ENCODE measurements at regions not wholly inside any gene's neighbourhood (a gene's known extent, or its start where the extent isn't known, plus 50 kb on each side); places are given as distances from the start of the nearest gene placed in this dataset.

- ATAC-seq, result no peak
- TF ChIP-seq TCF7L2 (IDR thresholded peaks at IDR 0.05; ENCODE audit: low read depth, low read length) (no peak), POLR2AphosphoS5 (IDR thresholded peaks at IDR 0.05; ENCODE audit: low read depth, low read length) (no peak), SIN3A (IDR thresholded peaks at IDR 0.05; ENCODE audit: borderline replicate concordance, insufficient read depth, low read depth, low read length) (no peak), REST (IDR thresholded peaks at IDR 0.05; ENCODE audit: insufficient read depth in 1 of 2, low read depth in 2 of 2, low read length in 1 of 2) (no peak), CTCF (IDR thresholded peaks at IDR 0.05) (no peak)
- no TSS peak for BruUV-seq (replicated peaks)
- intact Hi-C loops (cut with micrococcal nuclease; ENCODE audit: unreplicated experiment) (no loop called here), in situ Hi-C loops (cut with HindIII; ENCODE audit: low pct_unique_long_range_greater_than_20kb, low sequenced_read_pairs) (no loop called here)
- POLR2A ChIA-PET, result no interaction called here
- no peak for DNase-seq (ENCODE audit: low read depth, low spot score)
- Histone ChIP-seq H3K4me3 (ENCODE audit: low read depth in 2 of 2, low read length in 2 of 2) (no peak overlapping the region), H3K4me1 (ENCODE audit: control insufficient read depth, insufficient read depth, low read length) (no peaks in the 10 kb centered on the region), H3K27me3 (ENCODE audit: control insufficient read depth, insufficient read depth, low read length) (no peaks in the 10 kb centered on the region), H3K27ac (ENCODE audit: low read length) (no peak overlapping the region), H3K9me3 (ENCODE audit: control insufficient read depth, insufficient read depth, low read depth, low read length) (no peaks in the 10 kb centered on the region), H3K36me3 (ENCODE audit: control insufficient read depth, insufficient read depth, low read length) (no peaks in the 10 kb centered on the region)
- CTCF ChIA-PET, result no interaction called here
Measured at GRCh38 chr16:79365702-79366101, 234.8 kb downstream of the MAF start.

- no peak overlapping the region for H3K27ac ChIP-seq (ENCODE audit: low read length)
- no peaks in the 10 kb centered on the region for H3K9me3 ChIP-seq (ENCODE audit: control insufficient read depth, insufficient read depth, low read depth, low read length)
- H3K4me3 ChIP-seq (ENCODE audit: low read depth in 2 of 2, low read length in 2 of 2), result no peak overlapping the region
- ATAC-seq (no peak), DNase-seq (ENCODE audit: low read depth, low spot score) (no peak)
- intact Hi-C loops (cut with micrococcal nuclease; ENCODE audit: unreplicated experiment) (no loop called here), in situ Hi-C loops (cut with HindIII; ENCODE audit: low pct_unique_long_range_greater_than_20kb, low sequenced_read_pairs) (no loop called here)
- POLR2A ChIA-PET, result no interaction called here
- no peaks in the 10 kb centered on the region for H3K4me1 ChIP-seq (ENCODE audit: control insufficient read depth, insufficient read depth, low read length)
- TF ChIP-seq POLR2AphosphoS5 (IDR thresholded peaks at IDR 0.05; ENCODE audit: low read depth, low read length) (no peak), TCF7L2 (IDR thresholded peaks at IDR 0.05; ENCODE audit: low read depth, low read length) (no peak), REST (IDR thresholded peaks at IDR 0.05; ENCODE audit: insufficient read depth in 1 of 2, low read depth in 2 of 2, low read length in 1 of 2) (no peak), CTCF (IDR thresholded peaks at IDR 0.05) (no peak), SIN3A (IDR thresholded peaks at IDR 0.05; ENCODE audit: borderline replicate concordance, insufficient read depth, low read depth, low read length) (no peak)
- no peaks in the 10 kb centered on the region for H3K27me3 ChIP-seq (ENCODE audit: control insufficient read depth, insufficient read depth, low read length)
- H3K36me3 ChIP-seq (ENCODE audit: control insufficient read depth, insufficient read depth, low read length), result no peaks in the 10 kb centered on the region
- CTCF ChIA-PET, result no interaction called here
- no TSS peak for BruUV-seq (replicated peaks)
Measured at GRCh38 chr16:79363484-79363883, 237.1 kb downstream of the MAF start.
